Eye (tissue), 1 donor: ENCODE measurements at regions not wholly inside any gene's neighbourhood (a gene's known extent, or its start where the extent isn't known, plus 50 kb on each side); places are given as distances from the start of the nearest gene placed in this dataset.

Experiments
- DNase-seq: peaks from one replicate; pipeline ENCODE4 v3.0.0-alpha.2; 2015

GRCh38 chr1:55951291-55951690, 628.1 kb downstream of the PLPP3 start:
- DNase-seq = no peak

DNA sequence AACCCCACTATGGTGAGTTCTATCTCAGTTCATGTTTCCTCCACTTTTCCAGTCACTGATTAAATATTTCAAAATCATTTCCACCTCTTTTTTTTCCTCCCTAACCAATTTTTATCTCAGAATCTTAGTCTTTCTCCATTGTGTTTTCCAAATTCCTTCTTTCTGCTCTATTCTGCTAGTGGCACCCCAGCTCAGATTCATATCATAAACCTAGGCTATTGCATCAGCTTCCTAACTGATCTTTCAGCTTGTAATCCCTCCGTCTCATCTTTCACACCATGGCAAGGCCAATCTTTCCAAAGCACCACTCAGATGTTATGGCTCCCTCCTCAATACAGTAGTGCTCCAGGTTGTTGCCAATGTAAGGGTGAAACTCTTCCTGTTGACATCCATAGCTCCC, 631.9 kb downstream of the PLPP3 start:
- no peak for DNase-seq

DNA sequence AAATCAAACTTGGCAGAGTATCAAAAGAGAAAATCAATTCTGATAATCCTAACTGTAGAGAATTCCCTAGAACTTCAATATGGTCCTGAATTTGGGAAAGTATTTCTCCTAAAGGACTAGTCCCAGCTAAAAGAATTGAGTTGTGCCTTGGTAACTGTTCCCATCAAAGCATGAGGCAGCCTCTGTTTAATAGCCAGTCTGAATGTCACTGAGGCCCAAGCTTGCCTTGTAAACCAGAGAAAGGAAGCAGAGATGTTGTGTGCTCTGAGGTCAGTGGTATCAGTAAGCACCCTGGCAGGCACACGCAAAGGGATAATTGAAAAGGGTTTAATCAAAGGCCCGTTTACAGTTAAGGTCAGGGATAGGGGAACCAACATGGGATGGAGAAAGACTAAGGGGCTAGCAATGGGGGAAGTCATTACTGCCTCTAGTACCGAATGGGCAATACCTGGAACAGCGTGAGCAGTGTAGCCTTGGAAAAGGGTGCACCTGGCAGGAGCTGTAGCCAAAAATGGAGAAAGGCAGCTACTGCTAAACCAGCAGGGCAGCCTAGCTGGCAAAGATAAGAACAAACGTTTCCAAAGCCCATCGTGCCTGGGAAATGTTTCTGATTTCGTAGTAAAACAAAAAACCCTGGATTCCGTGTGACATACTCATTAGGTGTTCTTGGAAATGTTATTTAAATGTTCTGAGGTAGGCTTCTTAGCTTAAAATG, 635.5 kb downstream of the PLPP3 start:
- no peak for DNase-seq

DNA sequence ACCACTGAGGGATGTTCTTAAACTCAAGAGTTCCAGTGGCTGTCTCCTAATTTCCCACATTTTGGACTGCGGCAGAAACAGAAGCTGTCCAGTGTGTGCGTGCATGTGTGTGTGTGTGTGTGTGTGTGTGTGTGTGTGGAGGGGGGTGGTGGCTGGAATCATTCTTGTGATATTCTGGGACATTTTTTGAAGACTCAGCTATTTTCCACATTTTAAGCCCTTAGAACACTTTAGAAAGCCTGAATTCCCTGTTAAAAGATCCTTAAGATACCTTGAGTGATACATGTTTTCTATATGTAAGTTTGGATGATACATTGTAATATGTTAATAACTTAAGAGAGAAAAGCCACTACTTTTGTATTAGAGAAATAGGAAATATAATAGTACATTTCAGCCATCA, 636.4 kb downstream of the PLPP3 start:
- no peak for DNase-seq

DNA sequence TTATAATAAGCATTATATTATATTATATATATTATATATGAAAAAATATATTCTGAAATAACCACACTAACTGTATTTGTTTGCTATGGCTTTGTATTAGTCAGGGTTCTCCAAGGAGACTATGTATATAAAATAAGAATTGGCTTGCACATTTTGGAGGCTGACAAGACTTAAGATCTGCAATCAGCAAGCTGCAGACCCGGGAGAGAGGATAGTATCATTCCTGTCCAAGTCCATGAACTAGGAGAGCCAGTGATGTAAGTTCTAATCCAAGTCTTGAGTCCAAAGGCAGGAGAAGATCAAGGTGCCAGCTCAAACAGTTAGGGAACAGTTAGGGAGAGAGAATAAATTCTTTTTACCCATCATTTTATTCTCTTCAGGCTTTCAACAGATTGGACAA, 639.5 kb downstream of the PLPP3 start:
- no peak for DNase-seq

DNA sequence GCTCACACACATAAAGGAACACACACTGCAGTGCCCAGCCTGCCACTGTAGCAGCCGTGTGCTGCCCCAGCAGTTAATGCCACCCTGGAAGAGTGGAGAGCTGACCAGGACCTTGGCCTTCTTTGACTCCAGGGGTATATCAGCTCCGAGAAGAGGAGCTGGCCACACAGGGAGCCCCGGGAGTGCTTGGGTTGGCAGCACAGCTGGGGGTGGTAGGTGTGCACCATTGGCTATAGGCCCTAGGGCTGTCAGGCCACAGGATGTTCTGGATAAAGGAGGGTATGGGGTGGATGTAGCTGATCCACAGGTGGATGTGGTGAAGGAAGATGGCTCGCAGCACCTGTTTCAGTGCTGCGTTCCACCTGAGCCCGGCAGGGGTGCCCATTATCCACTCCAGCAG, 640.5 kb downstream of the PLPP3 start:
- DNase-seq = no peak

DNA sequence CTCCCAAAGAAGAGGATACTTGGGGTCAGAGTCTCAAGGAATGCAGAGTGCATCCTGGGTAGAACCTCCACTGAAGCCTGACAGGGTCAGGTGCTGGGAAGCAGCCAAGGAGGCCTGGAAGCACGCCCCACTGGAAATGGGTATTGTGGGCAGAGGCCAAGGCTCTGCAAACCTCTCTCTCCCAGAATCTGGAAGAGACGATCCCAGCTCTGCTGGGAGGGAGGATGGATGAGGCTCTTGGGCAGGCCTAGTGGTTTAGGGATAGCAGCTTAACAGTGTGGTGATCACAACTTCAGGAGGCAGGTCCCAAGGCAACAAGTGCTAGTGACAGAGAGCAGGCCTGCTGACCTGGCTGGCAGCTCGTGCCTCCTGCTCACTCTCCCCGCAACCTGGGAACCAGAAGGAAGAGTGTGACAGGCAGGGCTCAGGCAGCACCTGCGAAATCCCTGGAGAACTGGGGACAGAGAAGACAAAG, 641.0 kb downstream of the PLPP3 start:
- no peak for DNase-seq

GRCh38 chr1:55937840-55938375, 641.5 kb downstream of the PLPP3 start:
- no peak for DNase-seq

DNA sequence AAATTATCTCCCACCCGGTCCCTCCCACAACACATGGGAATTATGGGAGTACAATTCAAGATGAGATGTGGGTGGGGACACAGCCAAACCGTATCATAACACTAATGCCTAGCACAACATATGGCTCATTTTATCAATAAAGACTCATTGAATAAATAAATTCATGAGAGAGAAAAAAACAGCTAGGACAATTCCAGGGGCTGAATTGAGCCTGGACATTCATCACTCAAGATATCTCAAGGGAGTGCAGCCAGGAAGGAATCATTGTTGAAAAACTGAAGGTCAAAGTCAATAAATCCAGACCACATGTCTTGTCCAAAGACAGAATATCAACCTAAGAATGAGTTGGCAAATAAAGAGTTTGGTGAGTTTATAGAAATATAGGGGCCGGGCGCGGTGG, 644.1 kb downstream of the PLPP3 start:
- DNase-seq = no peak

GRCh38 chr1:55932402-55932801, 647.0 kb downstream of the PLPP3 start:
- no peak for DNase-seq

DNA sequence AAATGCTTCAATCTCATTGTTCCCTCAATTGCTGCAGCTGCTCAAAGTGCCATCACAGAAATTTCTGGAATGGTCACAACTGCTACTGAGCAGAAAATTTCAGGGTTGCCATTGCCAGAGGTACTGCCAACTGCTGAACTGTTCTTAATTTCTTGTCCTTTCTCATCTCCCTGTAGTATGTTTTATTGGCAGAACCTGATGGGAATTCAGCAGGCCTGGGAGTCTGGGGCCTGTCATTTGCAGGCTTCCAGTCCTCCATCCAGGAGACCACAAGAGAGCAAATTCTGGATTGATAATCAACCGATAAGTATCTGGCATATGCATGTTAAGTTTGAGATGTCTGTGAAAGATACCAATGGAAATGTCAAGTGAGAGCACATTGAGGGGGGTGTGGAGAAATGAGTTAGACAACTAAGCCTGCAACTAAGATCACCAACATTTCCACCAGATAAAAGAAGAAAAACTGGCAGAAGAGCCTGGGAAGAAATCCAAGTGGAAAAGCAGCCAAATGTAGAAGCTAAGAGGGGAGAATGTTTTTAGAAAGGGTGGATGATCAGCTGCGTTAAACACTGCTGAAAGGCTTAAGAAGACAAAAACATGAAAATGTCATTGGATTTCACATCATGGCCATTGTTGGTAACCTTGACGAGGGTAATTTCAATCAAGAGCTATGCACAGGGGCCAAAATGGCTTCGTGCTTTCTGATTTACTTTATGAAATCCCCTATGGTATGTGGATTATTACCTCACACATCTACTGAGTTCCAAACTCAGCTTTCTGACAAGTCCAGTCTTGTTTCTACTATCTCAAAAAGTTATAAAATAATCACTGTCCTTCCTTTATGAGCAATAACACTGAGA, 648.1 kb downstream of the PLPP3 start:
- peak; percentile 66 for DNase-seq

DNA sequence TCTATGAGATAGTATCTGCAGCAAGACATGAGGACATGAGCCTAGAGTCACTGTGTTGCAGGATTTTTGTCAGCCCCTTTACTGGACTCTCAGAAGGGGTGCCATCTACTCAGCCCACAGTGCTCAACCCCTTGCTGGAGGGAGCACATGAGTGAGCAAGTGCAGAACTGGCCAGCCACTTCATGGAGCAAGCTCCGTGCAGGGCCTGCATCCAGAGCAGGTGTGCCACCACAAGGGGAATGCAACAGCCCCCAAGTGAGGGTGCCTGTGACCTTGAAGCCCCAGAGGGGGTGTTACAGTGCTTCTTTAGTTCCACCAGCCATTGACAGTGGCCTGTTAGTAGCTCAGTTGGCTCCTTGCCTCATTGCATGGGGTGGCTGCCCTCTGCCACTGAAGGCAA, 649.7 kb downstream of the PLPP3 start:
- DNase-seq = no peak

GRCh38 chr1:55928576-55928975, 650.8 kb downstream of the PLPP3 start:
- DNase-seq = no peak

GRCh38 chr1:55927702-55928290, 651.6 kb downstream of the PLPP3 start:
- DNase-seq = no peak

GRCh38 chr1:55926906-55927471, 652.4 kb downstream of the PLPP3 start:
- DNase-seq = no peak

DNA sequence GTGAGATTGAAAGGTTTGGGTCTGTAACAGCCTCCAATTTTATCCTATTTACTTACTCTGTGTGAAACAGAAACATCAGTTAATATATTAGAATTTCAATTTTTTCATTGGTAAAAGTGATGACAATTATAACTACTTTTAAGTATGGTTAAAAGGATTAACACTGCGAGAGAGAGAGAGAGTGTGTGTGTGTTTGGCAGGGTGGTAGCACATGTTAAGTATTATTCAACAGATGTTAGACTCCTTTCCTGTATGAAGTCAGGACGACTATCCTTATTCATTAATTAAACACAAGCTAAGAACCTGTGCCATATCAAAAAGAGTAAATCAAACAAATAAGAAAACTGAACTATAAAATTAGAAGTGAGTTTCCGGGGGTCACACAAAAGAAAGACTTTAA, 662.5 kb downstream of the PLPP3 start:
- no peak for DNase-seq

GRCh38 chr1:55916481-55916880, 662.9 kb downstream of the PLPP3 start:
- DNase-seq = peak; percentile 30

- no peak for DNase-seq
These were observed 665.8 kb downstream of the PLPP3 start for GRCh38 chr1:55913565-55913964.

DNA sequence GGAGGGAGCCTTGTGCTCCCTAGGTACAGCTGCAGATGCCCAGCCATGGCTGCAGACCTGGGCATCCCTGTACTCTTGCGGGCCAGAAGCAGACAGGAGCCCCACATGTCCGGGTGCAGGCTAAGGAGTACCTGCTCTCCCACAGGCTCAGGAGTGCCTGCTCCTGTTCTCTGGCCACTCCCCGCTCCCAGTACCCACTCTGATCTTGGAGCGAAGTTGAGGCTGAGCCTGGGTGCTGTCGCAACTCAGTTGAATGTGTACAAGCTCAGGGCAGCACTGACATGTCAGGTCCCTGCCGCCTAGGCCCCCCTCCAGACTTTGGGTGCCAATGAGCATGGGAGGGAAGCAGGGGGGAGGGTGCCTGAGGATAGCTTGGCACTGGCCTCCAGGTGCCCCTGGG, 666.9 kb downstream of the PLPP3 start:
- DNase-seq = no peak

- no peak for DNase-seq
These were observed 674.8 kb downstream of the PLPP3 start for GRCh38 chr1:55904541-55904940.

GRCh38 chr1:55898181-55898580, 681.2 kb downstream of the PLPP3 start:
- DNase-seq = no peak

DNA sequence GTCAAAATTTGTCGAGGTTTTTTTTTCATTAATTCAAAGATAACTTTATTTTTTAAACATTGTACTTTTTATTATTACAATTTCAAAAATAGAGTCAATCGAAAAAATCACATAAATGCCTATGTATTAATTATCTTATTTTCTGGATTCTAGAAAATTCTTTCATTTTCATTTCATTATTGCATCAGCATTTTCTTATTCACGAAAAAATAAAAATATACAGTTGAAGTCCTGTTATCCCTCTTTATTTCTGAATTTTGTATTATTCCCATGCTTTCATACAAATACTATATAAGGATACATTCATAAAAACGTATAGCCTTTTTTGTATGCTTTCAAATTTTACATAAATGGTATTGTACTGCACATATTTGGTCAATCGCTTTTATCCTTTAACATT, 681.0 kb upstream of the USP24 start:
- no peak for DNase-seq

GRCh38 chr1:55894521-55894920, 679.4 kb upstream of the USP24 start:
- no peak for DNase-seq
